Tibial nerve (tissue), 4 donors: ENCODE measurements at regions not wholly inside any gene's neighbourhood (a gene's known extent, or its start where the extent isn't known, plus 50 kb on each side); places are given as distances from the start of the nearest gene placed in this dataset.

Experiments
- DNase-seq, 2 donors: peaks; one replicate each; pipeline ENCODE4 v3.0.0-alpha.2; 2019; ENCODE audit warnings: low spot score in 2 of 2
- H3K27ac ChIP-seq, 4 donors: fragments of 200-600 bp; sonication (generic) in 3 of 4; one replicate each; pipeline ENCODE4 v1.5.1; 2017 to 2019; ENCODE audit warnings: mild to moderate bottlenecking in 1 of 4
- H3K27me3 ChIP-seq, 2 donors: fragments of 200-600 bp; sonication (generic) in 1 of 2; one replicate each; pipeline versions ENCODE4 v1.5.1 to v1.6.0; 2017 to 2019
- H3K36me3 ChIP-seq, 3 donors: fragments of 200-600 bp; sonication (generic); one replicate each; pipeline ENCODE4 v1.5.1; 2018 to 2019
- H3K4me1 ChIP-seq, 4 donors: fragments of 200-600 bp; sonication (generic) in 3 of 4; one replicate each; pipeline ENCODE4 v1.5.1; 2017 to 2019
- H3K4me3 ChIP-seq, 4 donors: fragments of 200-600 bp; sonication (generic) in 3 of 4; one replicate each; pipeline ENCODE4 v1.5.1; 2017 to 2019; ENCODE audit warnings: mild to moderate bottlenecking in 1 of 4, moderate library complexity in 1 of 4
- H3K9me3 ChIP-seq, 4 donors: fragments of 200-600 bp; sonication (generic) in 3 of 4; one replicate each; pipeline ENCODE4 v1.5.1; 2017 to 2019
- CTCF ChIP-seq, 5 experiments: fragments of 200-600 bp in 3 of 5; fragments of 450-650 bp in 2 of 5; sonication (generic) in 3 of 5; IDR thresholded peaks; one replicate each; pipeline ENCODE4 v1.5.1; 2016 to 2019; ENCODE audit warnings: antibody characterized with exemption in 5 of 5, mild to moderate bottlenecking in 3 of 5, moderate library complexity in 2 of 5
- EP300 ChIP-seq, 2 donors: sonication (generic); formaldehyde crosslinking; IDR thresholded peaks; one replicate each; pipeline ENCODE4 v1.6.1; 2017; ENCODE audit warnings: antibody characterized with exemption in 2 of 2, mild to moderate bottlenecking in 1 of 2
- POLR2A ChIP-seq, 2 donors: fragments of 450-650 bp; IDR thresholded peaks; one replicate each; pipeline ENCODE4 v1.6.1; 2017; ENCODE audit warnings: antibody characterized with exemption in 2 of 2, mild to moderate bottlenecking in 2 of 2, moderate library complexity in 2 of 2
- WGBS, 2 donors: methylation state at CpG; one replicate each; pipeline ENCODE4 v1.1.5; 2018; 5-methylcytosine and 5-hydroxymethylcytosine counted together

- no peak overlapping the region for H3K4me3 ChIP-seq
- no peak for DNase-seq
- H3K36me3 ChIP-seq, result no peaks in the 10 kb centered on the region
- H3K27me3 ChIP-seq, result no peaks in the 10 kb centered on the region
- no peak for TF ChIP-seq EP300 (IDR thresholded peaks at IDR 0.05)
- no peak for TF ChIP-seq POLR2A (IDR thresholded peaks at IDR 0.05)
- no peak for TF ChIP-seq CTCF (IDR thresholded peaks at IDR 0.05)
- H3K27ac ChIP-seq, result no peak overlapping the region
- 89 to 92% methylated on average over 1 of the region's 1 CpG for WGBS, 2 donors
- no peaks in the 10 kb centered on the region for H3K4me1 ChIP-seq
- no peaks in the 10 kb centered on the region for H3K9me3 ChIP-seq
Observed at GRCh38 chr3:18159681-18160080, 265.5 kb downstream of the SATB1 start.

- H3K4me3 ChIP-seq, result no peak overlapping the region
- no peak overlapping the region for H3K27ac ChIP-seq
- no peak for DNase-seq
- no peaks in the 10 kb centered on the region for H3K27me3 ChIP-seq
- H3K36me3 ChIP-seq, result no peaks in the 10 kb centered on the region
- H3K4me1 ChIP-seq, result no peaks in the 10 kb centered on the region
- WGBS, 2 donors, result 35 to 49% methylated on average over 3 of the region's 3 CpGs
- no peak for TF ChIP-seq POLR2A (IDR thresholded peaks at IDR 0.05)
- no peak for TF ChIP-seq CTCF (IDR thresholded peaks at IDR 0.05)
- TF ChIP-seq EP300 (IDR thresholded peaks at IDR 0.05), result no peak
- no peaks in the 10 kb centered on the region for H3K9me3 ChIP-seq
Observed at GRCh38 chr3:18153571-18154173, 271.5 kb downstream of the SATB1 start.

- DNase-seq, result no peak
- no peak overlapping the region for H3K27ac ChIP-seq
- H3K27me3 ChIP-seq, result no peaks in the 10 kb centered on the region
- TF ChIP-seq POLR2A (IDR thresholded peaks at IDR 0.05) (no peak), CTCF (IDR thresholded peaks at IDR 0.05) (no peak), EP300 (IDR thresholded peaks at IDR 0.05) (no peak)
- WGBS, 2 donors, result 86 to 89% methylated on average over 3 of the region's 3 CpGs
- no peaks in the 10 kb centered on the region for H3K4me1 ChIP-seq
- no peaks in the 10 kb centered on the region for H3K36me3 ChIP-seq
- H3K9me3 ChIP-seq, result no peaks in the 10 kb centered on the region
- no peak overlapping the region for H3K4me3 ChIP-seq
Observed at GRCh38 chr3:18151199-18151598, 273.9 kb downstream of the SATB1 start.

GRCh38 chr3:18149935-18150334 is 275.2 kb downstream of the SATB1 start:
- H3K27me3 ChIP-seq, result no peaks in the 10 kb centered on the region
- H3K9me3 ChIP-seq, result no peaks in the 10 kb centered on the region
- H3K36me3 ChIP-seq, result no peaks in the 10 kb centered on the region
- no peak overlapping the region for H3K4me3 ChIP-seq
- no peak overlapping the region for H3K27ac ChIP-seq
- no peaks in the 10 kb centered on the region for H3K4me1 ChIP-seq
- TF ChIP-seq POLR2A (IDR thresholded peaks at IDR 0.05), result no peak
- no peak for TF ChIP-seq CTCF (IDR thresholded peaks at IDR 0.05)
- TF ChIP-seq EP300 (IDR thresholded peaks at IDR 0.05), result no peak
- DNase-seq, result no peak
- 64 to 73% methylated on average over 4 of the region's 4 CpGs for WGBS, 2 donors

GRCh38 chr3:18149386-18149785 is 275.8 kb downstream of the SATB1 start:
- Histone ChIP-seq H3K4me3 (no peak overlapping the region), H3K9me3 (no peaks in the 10 kb centered on the region), H3K36me3 (no peaks in the 10 kb centered on the region), H3K27me3 (no peaks in the 10 kb centered on the region), H3K27ac (no peak overlapping the region), H3K4me1 (no peaks in the 10 kb centered on the region)
- 64 to 67% methylated on average over 2 of the region's 2 CpGs for WGBS, 2 donors
- no peak for DNase-seq
- no peak for TF ChIP-seq POLR2A (IDR thresholded peaks at IDR 0.05)
- no peak for TF ChIP-seq CTCF (IDR thresholded peaks at IDR 0.05)
- TF ChIP-seq EP300 (IDR thresholded peaks at IDR 0.05), result no peak
